Activated T-cell treated with anti-CD3 and anti-CD28 coated beads for 24 hours (primary cell): ENCODE measurements at regions not wholly inside any gene's neighbourhood (a gene's known extent, or its start where the extent isn't known, plus 50 kb on each side); places are given as distances from the start of the nearest gene placed in this dataset.
"Not testable (repeated sequence)": the region's sequence is repeated elsewhere in the genome, so short reads cannot be mapped to it uniquely, and the experiment has no call there.

Experiments used
- DNase-seq: peaks from one replicate; pipeline ENCODE4 v3.0.0-alpha.2; 2020; ENCODE audit warnings: low read depth

- not testable (repeated sequence) for DNase-seq
These were observed 1010.2 kb downstream of the BRD1 start for GRCh38 chr22:48817491-48817890.

- no peak for DNase-seq
These were observed 1015.8 kb downstream of the BRD1 start for GRCh38 chr22:48811885-48812284.

- DNase-seq: no peak
These were observed 1019.4 kb downstream of the BRD1 start for GRCh38 chr22:48808038-48808960.

GRCh38 chr22:48807155-48807554, 1020.5 kb downstream of the BRD1 start:
- DNase-seq: no peak

GRCh38 chr22:48806227-48806781, 1021.4 kb downstream of the BRD1 start:
- DNase-seq: no peak

GRCh38 chr22:48805516-48805915, 1022.2 kb downstream of the BRD1 start:
- no peak for DNase-seq

- DNase-seq: no peak
These were observed 1022.8 kb downstream of the BRD1 start for GRCh38 chr22:48804811-48805301.

- DNase-seq: no peak
These were observed 1023.5 kb downstream of the BRD1 start for GRCh38 chr22:48803948-48804810.

GRCh38 chr22:48803171-48803947, 1024.3 kb downstream of the BRD1 start:
- no peak for DNase-seq

GRCh38 chr22:48802576-48802975, 1025.1 kb downstream of the BRD1 start:
- DNase-seq: no peak

- DNase-seq: no peak
These were observed 1026.6 kb downstream of the BRD1 start for GRCh38 chr22:48800886-48801607.

GRCh38 chr22:48800036-48800885, 1027.4 kb downstream of the BRD1 start:
- no peak for DNase-seq

GRCh38 chr22:48799227-48799970, 1028.3 kb downstream of the BRD1 start:
- DNase-seq: no peak

- DNase-seq: no peak
These were observed 1029.1 kb downstream of the BRD1 start for GRCh38 chr22:48798281-48799226.

- DNase-seq: no peak
These were observed 1029.9 kb downstream of the BRD1 start for GRCh38 chr22:48797731-48798130.

- no peak for DNase-seq
These were observed 1031.2 kb downstream of the BRD1 start for GRCh38 chr22:48796310-48797015.

GRCh38 chr22:48795664-48796063, 1032.0 kb downstream of the BRD1 start:
- DNase-seq: no peak
